ENCODE measurements at regions not wholly inside any gene's neighbourhood (a gene's known extent, or its start where the extent isn't known, plus 50 kb on each side); places are given as distances from the start of the nearest gene placed in this dataset.
"Not testable (repeated sequence)": the region's sequence is repeated elsewhere in the genome, so short reads cannot be mapped to it uniquely, and the experiment has no call there.

GRCh38 chr1:59188413-59189213, 108.3 kb upstream of the FGGY start:
- DNase-seq: no peak

GRCh38 chr1:59193443-59194093, 103.3 kb upstream of the FGGY start:
- DNase-seq: no peak

GRCh38 chr1:59194621-59195020, 102.3 kb upstream of the FGGY start:
- no peak for DNase-seq

GRCh38 chr1:59195151-59195550, 101.7 kb upstream of the FGGY start:
- DNase-seq: no peak

- no peak for DNase-seq
Observed at GRCh38 chr1:59198564-59198963, 98.3 kb upstream of the FGGY start.

GRCh38 chr1:59199147-59199546, 97.7 kb upstream of the FGGY start:
- no peak for DNase-seq

GRCh38 chr1:59199719-59200376, 97.0 kb upstream of the FGGY start:
- DNase-seq: peak; percentile 76

GRCh38 chr1:59201341-59201740, 95.6 kb upstream of the FGGY start:
- DNase-seq: no peak

- no peak for DNase-seq
Observed at GRCh38 chr1:59202455-59202854, 94.4 kb upstream of the FGGY start.

GRCh38 chr1:59204001-59204400, 92.9 kb upstream of the FGGY start:
- no peak for DNase-seq

- not testable (repeated sequence) for DNase-seq
Observed at GRCh38 chr1:59206616-59207015, 90.3 kb upstream of the FGGY start.

- not testable (repeated sequence) for DNase-seq
Observed at GRCh38 chr1:59210430-59210829, 86.5 kb upstream of the FGGY start.

GRCh38 chr1:59212706-59213105, 84.2 kb upstream of the FGGY start:
- no peak for DNase-seq

- peak; percentile 31 for DNase-seq
Observed at GRCh38 chr1:59214248-59215208, 82.4 kb upstream of the FGGY start.

- no peak for DNase-seq
Observed at GRCh38 chr1:59215766-59216291, 81.1 kb upstream of the FGGY start.

GRCh38 chr1:59217439-59217838, 79.5 kb upstream of the FGGY start:
- DNase-seq: not testable (repeated sequence)

GRCh38 chr1:59218521-59219236, 78.2 kb upstream of the FGGY start:
- no peak for DNase-seq

- DNase-seq: no peak
Observed at GRCh38 chr1:59219916-59220315, 77.0 kb upstream of the FGGY start.

- DNase-seq: no peak
Observed at GRCh38 chr1:59220356-59220755, 76.5 kb upstream of the FGGY start.

- no peak for DNase-seq
Observed at GRCh38 chr1:59223198-59223597, 73.7 kb upstream of the FGGY start.

GRCh38 chr1:59223989-59224634, 72.8 kb upstream of the FGGY start:
- no peak for DNase-seq
